Transverse colon (tissue), 4 donors: ENCODE measurements at regions not wholly inside any gene's neighbourhood (a gene's known extent, or its start where the extent isn't known, plus 50 kb on each side); places are given as distances from the start of the nearest gene placed in this dataset.

ENCODE experiments used
- DNase-seq: peaks from one replicate; pipeline ENCODE4 v3.0.0-alpha.2; 2019
- H3K27ac ChIP-seq, 4 donors: fragments of 200-600 bp; sonication (generic); 2 replicates each; pipeline ENCODE4 v1.5.1; 2016 to 2018; ENCODE audit warnings: inconsistent platforms in 4 of 4
- H3K27me3 ChIP-seq: fragments of 200-600 bp; sonication (generic); 2 replicates; pipeline ENCODE4 v1.5.1; 2017; ENCODE audit warnings: inconsistent platforms
- H3K36me3 ChIP-seq, 4 donors: fragments of 200-600 bp; sonication (generic); 2 replicates each; pipeline ENCODE4 v1.5.1; 2017 to 2019; ENCODE audit warnings: inconsistent platforms in 4 of 4
- H3K4me1 ChIP-seq, 4 donors: fragments of 200-600 bp; sonication (generic); 2 replicates each; pipeline ENCODE4 v1.5.1; 2017 to 2020; ENCODE audit warnings: inconsistent platforms in 4 of 4
- H3K4me3 ChIP-seq, 4 donors: fragments of 200-600 bp; sonication (generic); 1 replicate in 1 of 4; 2 replicates in 3 of 4; pipeline versions ENCODE4 v1.5.1 to v1.6.1; 2017 to 2019; ENCODE audit warnings: inconsistent platforms in 4 of 4
- H3K9me3 ChIP-seq, 2 donors: fragments of 200-600 bp; sonication (generic); 2 replicates each; pipeline ENCODE4 v1.5.1; 2017 to 2019; ENCODE audit warnings: inconsistent platforms in 2 of 2
- EP300 ChIP-seq: sonication (generic); formaldehyde crosslinking; IDR thresholded peaks from one replicate; pipeline ENCODE4 v1.6.1; 2017; ENCODE audit warnings: antibody characterized with exemption, low read depth
- POLR2A ChIP-seq: fragments of 450-650 bp; IDR thresholded peaks from one replicate; pipeline ENCODE4 v1.6.1; 2016; ENCODE audit warnings: antibody characterized with exemption, mild to moderate bottlenecking, moderate library complexity
- POLR2AphosphoS5 ChIP-seq, 3 donors: sonication (generic); formaldehyde crosslinking; IDR thresholded peaks; one replicate each; pipeline ENCODE4 v1.6.1; 2016; ENCODE audit warnings: antibody characterized with exemption in 3 of 3
- WGBS, 2 donors: methylation state at CpG; one replicate each; pipeline ENCODE4 v1.1.5; 2018; ENCODE audit warnings: low coverage in 1 of 2; 5-methylcytosine and 5-hydroxymethylcytosine counted together
- in situ Hi-C, 4 donors: fragments of 200-750 bp; cut with MboI; loops; one replicate each; pipeline versions ENCODE4 v1.15.0 to v1.15.1; 2017; ENCODE audit warnings: low sequenced_read_pairs in 3 of 4, low pct_ligation_motif_present in 1 of 4, low pct_unique_long_range_greater_than_20kb in 1 of 4
- intact Hi-C: fragments of 100-400 bp; cut with DNase I; formaldehyde crosslinking; loops from one replicate; pipeline ENCODE4 v1.15.1; 2023; ENCODE audit warnings: low total_unique reads
- TF ChIP-seq, protein P1 (sequence below), 5 experiments: fragments of 200-600 bp in 3 of 5; fragments of 450-650 bp in 2 of 5; sonication (generic) in 3 of 5; IDR thresholded peaks; 1 replicate in 2 of 5; 2 replicates in 3 of 5; pipeline ENCODE4 v1.5.1; 2016 to 2017; ENCODE audit warnings: antibody characterized with exemption in 5 of 5, inconsistent platforms in 3 of 5, mild to moderate bottlenecking in 2 of 5, moderate library complexity in 1 of 5

GRCh38 chr1:4045397-4046010, 145.4 kb upstream of the C1orf174 start:
- TF ChIP-seq, protein P1, sequence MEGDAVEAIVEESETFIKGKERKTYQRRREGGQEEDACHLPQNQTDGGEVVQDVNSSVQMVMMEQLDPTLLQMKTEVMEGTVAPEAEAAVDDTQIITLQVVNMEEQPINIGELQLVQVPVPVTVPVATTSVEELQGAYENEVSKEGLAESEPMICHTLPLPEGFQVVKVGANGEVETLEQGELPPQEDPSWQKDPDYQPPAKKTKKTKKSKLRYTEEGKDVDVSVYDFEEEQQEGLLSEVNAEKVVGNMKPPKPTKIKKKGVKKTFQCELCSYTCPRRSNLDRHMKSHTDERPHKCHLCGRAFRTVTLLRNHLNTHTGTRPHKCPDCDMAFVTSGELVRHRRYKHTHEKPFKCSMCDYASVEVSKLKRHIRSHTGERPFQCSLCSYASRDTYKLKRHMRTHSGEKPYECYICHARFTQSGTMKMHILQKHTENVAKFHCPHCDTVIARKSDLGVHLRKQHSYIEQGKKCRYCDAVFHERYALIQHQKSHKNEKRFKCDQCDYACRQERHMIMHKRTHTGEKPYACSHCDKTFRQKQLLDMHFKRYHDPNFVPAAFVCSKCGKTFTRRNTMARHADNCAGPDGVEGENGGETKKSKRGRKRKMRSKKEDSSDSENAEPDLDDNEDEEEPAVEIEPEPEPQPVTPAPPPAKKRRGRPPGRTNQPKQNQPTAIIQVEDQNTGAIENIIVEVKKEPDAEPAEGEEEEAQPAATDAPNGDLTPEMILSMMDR (IDR thresholded peaks at IDR 0.05), result no peak
- TF ChIP-seq POLR2A, result no peak
- no peak for TF ChIP-seq POLR2AphosphoS5 (IDR thresholded peaks at IDR 0.05)
- no peak for TF ChIP-seq EP300
- Histone ChIP-seq H3K27me3 (no peaks in the 10 kb centered on the region), H3K4me3 (no peak overlapping the region), H3K9me3 (no peaks in the 10 kb centered on the region), H3K27ac (no peak overlapping the region), H3K36me3 (no peaks in the 10 kb centered on the region), H3K4me1 (no peaks in the 10 kb centered on the region)
- no peak for DNase-seq
- intact Hi-C loops (no loop called here), in situ Hi-C loops (no loop called here)
- 34 to 47% methylated on average over 3 to 5 of the region's 5 CpGs for WGBS, 2 donors

DNA sequence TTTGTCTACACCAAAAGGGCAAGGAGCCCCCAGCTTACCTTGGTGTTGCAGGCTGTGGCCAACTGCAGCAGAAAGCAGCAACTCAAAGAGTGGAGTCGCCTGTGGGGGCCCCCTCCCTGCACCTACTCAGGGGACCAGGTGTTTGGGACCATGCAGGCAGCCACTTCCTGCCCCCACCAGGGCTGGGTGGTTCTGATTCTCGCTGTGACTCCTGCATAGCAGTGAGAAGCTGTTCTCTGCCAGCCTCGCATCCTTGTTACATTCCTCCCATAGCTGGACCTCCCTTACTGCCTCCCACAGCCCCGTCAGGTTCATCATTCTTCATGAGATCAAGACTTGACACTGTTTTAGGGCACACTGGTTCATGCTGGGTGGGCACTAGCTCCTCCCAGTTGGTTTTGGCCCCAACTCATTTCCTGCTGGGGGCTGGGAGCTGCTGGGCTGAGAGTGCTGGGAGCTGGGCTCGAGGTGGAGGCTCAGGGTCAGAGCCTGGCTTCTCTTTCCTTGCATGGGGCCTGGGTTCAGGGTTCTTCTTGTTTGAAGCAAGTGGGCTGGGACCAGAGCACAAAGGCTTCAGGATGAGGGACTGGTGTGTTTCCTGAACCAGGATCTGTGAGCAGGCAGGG, 146.9 kb upstream of the C1orf174 start:
- DNase-seq, result no peak
- TF ChIP-seq POLR2A (no peak), EP300 (no peak), POLR2AphosphoS5 (IDR thresholded peaks at IDR 0.05) (no peak)
- TF ChIP-seq, protein P1 (IDR thresholded peaks at IDR 0.05), result no peak
- no peak overlapping the region for H3K27ac ChIP-seq
- in situ Hi-C loops (no loop called here), intact Hi-C loops (no loop called here)
- no peaks in the 10 kb centered on the region for H3K9me3 ChIP-seq
- H3K36me3 ChIP-seq, result no peaks in the 10 kb centered on the region
- no peaks in the 10 kb centered on the region for H3K4me1 ChIP-seq
- H3K4me3 ChIP-seq, result no peak overlapping the region
- 53% methylated on average over 5 of the region's 5 CpGs; no CpG with 5 or more reads in 1 of the 2 donors for WGBS, 2 donors
- no peaks in the 10 kb centered on the region for H3K27me3 ChIP-seq

DNA sequence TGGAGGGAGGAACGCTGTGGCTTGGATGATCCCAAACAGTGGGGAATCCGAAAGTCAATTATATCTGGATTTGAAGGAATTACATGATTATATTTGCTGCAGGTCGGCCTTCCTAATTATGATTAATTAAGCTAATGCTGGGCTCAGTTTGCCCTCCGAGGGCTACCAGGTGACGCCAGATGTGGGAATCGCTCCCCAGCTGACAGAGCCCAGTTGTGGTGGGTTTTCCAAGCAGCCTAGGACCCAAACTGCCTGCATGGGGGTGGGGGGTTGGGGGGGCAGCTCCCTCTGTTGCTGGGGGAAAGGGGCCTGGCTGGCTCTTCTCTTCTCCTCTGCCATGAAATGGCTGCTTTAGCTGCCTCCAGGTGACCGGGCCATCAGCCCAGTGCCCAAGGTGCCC, 147.6 kb upstream of the C1orf174 start:
- 80 to 85% methylated on average over 1 to 7 of the region's 7 CpGs for WGBS, 2 donors
- DNase-seq, result no peak
- Histone ChIP-seq H3K36me3 (no peaks in the 10 kb centered on the region), H3K4me1 (no peaks in the 10 kb centered on the region), H3K4me3 (no peak overlapping the region), H3K27me3 (no peaks in the 10 kb centered on the region), H3K9me3 (no peaks in the 10 kb centered on the region), H3K27ac (no peak overlapping the region)
- TF ChIP-seq EP300 (no peak), POLR2A (no peak), POLR2AphosphoS5 (IDR thresholded peaks at IDR 0.05) (no peak)
- TF ChIP-seq, protein P1 (IDR thresholded peaks at IDR 0.05), result no peak
- intact Hi-C loops (no loop called here), in situ Hi-C loops (no loop called here)

DNA sequence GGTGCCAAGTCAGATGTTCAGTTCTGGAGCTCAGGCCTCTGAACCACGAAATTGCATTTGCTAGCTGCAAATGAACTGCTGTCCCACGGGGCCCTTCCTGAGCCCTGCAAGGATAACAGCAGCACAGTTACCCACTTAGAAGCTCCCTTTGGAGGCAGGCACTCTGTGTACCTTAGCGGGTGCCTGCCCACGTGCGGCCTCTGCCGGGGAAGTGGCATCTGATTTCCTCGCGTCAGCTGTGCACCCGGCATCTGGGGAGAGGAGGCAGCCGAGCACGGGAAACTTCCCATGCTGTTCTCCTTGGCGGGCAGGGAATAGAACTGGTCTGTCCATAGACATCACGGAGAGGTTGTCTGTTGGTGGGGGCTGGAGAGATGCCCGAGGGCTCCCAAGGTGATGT, 148.0 kb upstream of the C1orf174 start:
- TF ChIP-seq, protein P1 (IDR thresholded peaks at IDR 0.05), result no peak
- TF ChIP-seq EP300 (no peak), POLR2A (no peak), POLR2AphosphoS5 (IDR thresholded peaks at IDR 0.05) (no peak)
- Histone ChIP-seq H3K27me3 (no peaks in the 10 kb centered on the region), H3K36me3 (no peaks in the 10 kb centered on the region), H3K27ac (no peak overlapping the region), H3K4me3 (no peak overlapping the region), H3K9me3 (no peaks in the 10 kb centered on the region), H3K4me1 (no peaks in the 10 kb centered on the region)
- DNase-seq, result no peak
- in situ Hi-C loops (no loop called here), intact Hi-C loops (no loop called here)
- 67% methylated on average over 13 of the region's 14 CpGs; no CpG with 5 or more reads in 1 of the 2 donors for WGBS, 2 donors
